ENCODE measurements at regions not wholly inside any gene's neighbourhood (a gene's known extent, or its start where the extent isn't known, plus 50 kb on each side); places are given as distances from the start of the nearest gene placed in this dataset.

GRCh38 chr4:104593019-104593418, 98.3 kb upstream of the CXXC4 start:
- Histone ChIP-seq H2BK12ac (ENCODE audit: low read depth, low read length) (no peak overlapping the region), H2AK5ac (ENCODE audit: low read depth, low read length) (no peak overlapping the region), H4K20me1 (replicated peaks in 1 of 2; ENCODE audit: control insufficient read depth in 1 of 2, insufficient read depth in 2 of 2, low read length in 2 of 2) (no peaks in the 10 kb centered on the region), H3K79me2 (ENCODE audit: control insufficient read depth in 1 of 2, insufficient read depth in 2 of 2, low read length in 2 of 2) (no peaks in the 10 kb centered on the region), H3K18ac (ENCODE audit: extremely low read depth, low read length) (no peak overlapping the region), H3K27ac (ENCODE audit: low read depth, low read length) (no peak overlapping the region), H4K8ac (ENCODE audit: extremely low read depth, insufficient read depth, low read length) (no peak overlapping the region), H3K56ac (replicated peaks; ENCODE audit: insufficient read length, low read depth, low read length) (no peak overlapping the region), H3K4me2 (ENCODE audit: insufficient read depth in 1 of 2, low read depth in 2 of 2, low read length in 2 of 2) (no peak overlapping the region), H2BK15ac (ENCODE audit: low read length) (no peak overlapping the region), H3K79me1 (ENCODE audit: low read depth, low read length) (no peaks in the 10 kb centered on the region), H3K4ac (replicated peaks; ENCODE audit: insufficient read length, low read depth, low read length) (no peak overlapping the region), H4K91ac (replicated peaks; ENCODE audit: insufficient read length, low read length) (no peak overlapping the region), H3K4me3 (ENCODE audit: extremely low read depth in 1 of 4, insufficient read depth in 2 of 4, low read depth in 3 of 4, low read length in 4 of 4) (no peak overlapping the region), H2BK120ac (replicated peaks; ENCODE audit: low read depth, low read length) (no peak overlapping the region), H3K9ac (replicated peaks in 1 of 4; ENCODE audit: extremely low read depth in 1 of 4, low read depth in 3 of 4, low read length in 3 of 4) (no peak overlapping the region; a peak in 1 of 7 replicates), H3K27me3 (replicated peaks in 1 of 4; ENCODE audit: control insufficient read depth in 3 of 4, extremely low read depth in 1 of 4, insufficient read depth in 3 of 4, low read length in 3 of 4) (no peaks in the 10 kb centered on the region), H3K4me1 (replicated peaks in 1 of 4; ENCODE audit: control insufficient read depth in 3 of 4, insufficient read depth in 4 of 4, low read length in 3 of 4) (peaks cover 0 to 3% (median 2%) of the 10 kb centered on the region in 4 experiments; a peak in 4 of 7 replicates), H2BK20ac (ENCODE audit: low read length) (no peak overlapping the region), H4K5ac (ENCODE audit: insufficient read length, low read depth, low read length) (no peak overlapping the region), H3K23ac (ENCODE audit: insufficient read length) (no peak overlapping the region), H3K9me3 (ENCODE audit: insufficient read depth in 2 of 2, low read depth in 1 of 2, low read length in 1 of 2) (no peaks in the 10 kb centered on the region), H2BK5ac (ENCODE audit: low read depth, low read length) (no peak overlapping the region), H3K14ac (ENCODE audit: insufficient read length) (no peak overlapping the region), H3K36me3 (ENCODE audit: control insufficient read depth in 2 of 4, insufficient read depth in 4 of 4, low read length in 3 of 4) (no peaks in the 10 kb centered on the region), H2AFZ (ENCODE audit: low read length) (peak overlapping the region; percentile 83), H3K23me2 (ENCODE audit: low read depth, low read length) (no peaks in the 10 kb centered on the region)
- DNase-seq (ENCODE audit: low read depth in 1 of 2, low spot score in 2 of 2) (no peak), FAIRE-seq (no peak)
- ChIA-PET CTCF (ENCODE audit: partially characterized antibody) (interaction anchor here (0.9 to 2.9 kb wide), 4 partner anchors 12 to 300 kb away, joined by 3 to 13 read pairs (median 4); no protein-coding TSS in a partner anchor), POLR2A (ENCODE audit: partially characterized antibody) (no interaction called here)
- 70% methylated on average over 7 of the region's 7 CpGs; no CpG with 5 or more reads in 1 of the 2 experiments for WGBS, 2 experiments (ENCODE audit: extremely low coverage in 1 of 2, insufficient coverage in 1 of 2, insufficient read length in 1 of 2, insufficient replicate concordance in 2 of 2, low coverage in 1 of 2, low lambda C conversion rate in 2 of 2, missing lambda C conversion rate in 1 of 2)
- TF ChIP-seq BCL11A (IDR thresholded peaks at IDR 0.05; ENCODE audit: low read depth in 2 of 2, low read length in 2 of 2) (no peak), E2F6 (IDR thresholded peaks at IDR 0.05) (no peak), CBX8 (IDR thresholded peaks at IDR 0.05; ENCODE audit: borderline replicate concordance, low read depth, low read length) (no peak), TAF7 (optimal IDR thresholded peaks at IDR 0.05; ENCODE audit: borderline replicate concordance, low read depth, low read length) (no peak), ATF2 (IDR thresholded peaks at IDR 0.05; ENCODE audit: low read length) (no peak), EZH2 (IDR thresholded peaks at IDR 0.05; ENCODE audit: low read depth, low read length, severe bottlenecking) (no peak), SIN3A (conservative IDR thresholded peaks at IDR 0.05 in 1 of 2, IDR thresholded peaks at IDR 0.05 in 1 of 2; ENCODE audit: low read depth in 1 of 2, low read length in 2 of 2) (no peak), TBP (IDR thresholded peaks at IDR 0.05; ENCODE audit: low read depth, low read length) (no peak), CBX5 (IDR thresholded peaks at IDR 0.05; ENCODE audit: low read depth, low read length) (no peak), JUND (IDR thresholded peaks at IDR 0.05; ENCODE audit: low read length) (no peak), TEAD4 (IDR thresholded peaks at IDR 0.05; ENCODE audit: low read depth, low read length) (no peak), JUN (IDR thresholded peaks at IDR 0.05; ENCODE audit: low read depth, low read length) (no peak)

All from H1 (cell line).